HEK293T (cell line): ENCODE measurements at regions not wholly inside any gene's neighbourhood (a gene's known extent, or its start where the extent isn't known, plus 50 kb on each side); places are given as distances from the start of the nearest gene placed in this dataset.
A peak's percentile ranks its signal among the peaks of the same experiment; 100 is the strongest.

Source experiments
- CTCF ChIA-PET: fragments of 350-600 bp; formaldehyde crosslinking; extraction: SDS; loops from one replicate; lab custom pipeline; 2021; ENCODE audit warnings: antibody characterized with exemption, inconsistent platforms; lab: Yijun Ruan, JAX
- POLR2A ChIA-PET: fragments of 350-600 bp; formaldehyde crosslinking; extraction: SDS; loops from one replicate; lab custom pipeline; 2020; ENCODE audit warnings: antibody characterized with exemption, inconsistent platforms; lab: Yijun Ruan, JAX
- DNase-seq: peaks from one replicate; pipeline ENCODE4 v3.0.0; 2012; ENCODE audit warnings: mixed read lengths; ENCODE audit errors: extremely low spot score
- ARNT ChIP-seq: fragments of 450-650 bp; IDR thresholded peaks from 2 replicates; pipeline ENCODE4 v1.6.1; 2017; ENCODE audit warnings: mild to moderate bottlenecking
- BHLHE40 ChIP-seq: fragments of 450-650 bp; IDR thresholded peaks from 2 replicates; pipeline ENCODE4 v1.6.1; 2016; ENCODE audit warnings: mild to moderate bottlenecking, moderate library complexity, borderline replicate concordance
- CTBP1 ChIP-seq: fragments of 450-650 bp; IDR thresholded peaks from 2 replicates; pipeline ENCODE4 v1.6.1; 2016; ENCODE audit warnings: borderline replicate concordance
- ELF4 ChIP-seq: fragments of 450-650 bp; IDR thresholded peaks from 2 replicates; pipeline ENCODE4 v1.6.1; 2017; ENCODE audit warnings: antibody characterized with exemption
- FOXA1 ChIP-seq: fragments of 450-650 bp; IDR thresholded peaks from 2 replicates; pipeline ENCODE4 v1.6.1; 2016; ENCODE audit warnings: mild to moderate bottlenecking
- FOXK2 ChIP-seq: fragments of 450-650 bp; IDR thresholded peaks from 2 replicates; pipeline ENCODE4 v1.6.1; 2016; ENCODE audit warnings: mild to moderate bottlenecking
- FOXM1 ChIP-seq: fragments of 450-650 bp; IDR thresholded peaks from 2 replicates; pipeline ENCODE4 v1.6.1; 2017; ENCODE audit warnings: mild to moderate bottlenecking, borderline replicate concordance
- HDGF ChIP-seq: fragments of 450-650 bp; IDR thresholded peaks from 2 replicates; pipeline ENCODE4 v1.6.1; 2017; ENCODE audit warnings: antibody characterized with exemption, borderline replicate concordance
- L3MBTL2 ChIP-seq: fragments of 450-650 bp; conservative IDR thresholded peaks from 2 replicates; pipeline ENCODE4 v1.6.1; 2016; ENCODE audit warnings: mild to moderate bottlenecking
- LEF1 ChIP-seq: fragments of 450-650 bp; IDR thresholded peaks from 2 replicates; pipeline ENCODE4 v1.6.1; 2017; ENCODE audit warnings: mild to moderate bottlenecking, borderline replicate concordance
- NFRKB ChIP-seq: fragments of 450-650 bp; IDR thresholded peaks from 2 replicates; pipeline ENCODE4 v1.6.1; 2016; ENCODE audit warnings: mild to moderate bottlenecking, moderate library complexity
- SP1 ChIP-seq: fragments of 450-650 bp; IDR thresholded peaks from 2 replicates; pipeline ENCODE4 v1.6.1; 2017
- SUZ12 ChIP-seq: fragments of 450-650 bp; IDR thresholded peaks from 2 replicates; pipeline ENCODE4 v1.6.1; 2016; ENCODE audit warnings: mild to moderate bottlenecking
- TARDBP ChIP-seq: fragments of 450-650 bp; IDR thresholded peaks from 2 replicates; pipeline ENCODE4 v1.6.1; 2016
- ZNF384 ChIP-seq: fragments of 450-650 bp; IDR thresholded peaks from 2 replicates; pipeline ENCODE4 v1.6.1; 2016
- TF ChIP-seq, protein P1 (sequence below): fragments of 450-650 bp; IDR thresholded peaks from 2 replicates; pipeline ENCODE4 v1.6.1; 2016

- DNase-seq = peak; percentile 10
- TF ChIP-seq TARDBP = no peak
- TF ChIP-seq LEF1 = no peak
- TF ChIP-seq FOXA1 = no peak
- ChIA-PET CTCF (interaction anchor here (0.6 to 1.3 kb wide), 13 partner anchors 19 to 1276 kb away, joined by 3 to 6 read pairs (median 3); partner anchors contain the start of gene STAC), POLR2A (no interaction called here)
These were observed 326.6 kb downstream of the ARPP21 start for GRCh38 chr3:35965908-35966307.

DNA sequence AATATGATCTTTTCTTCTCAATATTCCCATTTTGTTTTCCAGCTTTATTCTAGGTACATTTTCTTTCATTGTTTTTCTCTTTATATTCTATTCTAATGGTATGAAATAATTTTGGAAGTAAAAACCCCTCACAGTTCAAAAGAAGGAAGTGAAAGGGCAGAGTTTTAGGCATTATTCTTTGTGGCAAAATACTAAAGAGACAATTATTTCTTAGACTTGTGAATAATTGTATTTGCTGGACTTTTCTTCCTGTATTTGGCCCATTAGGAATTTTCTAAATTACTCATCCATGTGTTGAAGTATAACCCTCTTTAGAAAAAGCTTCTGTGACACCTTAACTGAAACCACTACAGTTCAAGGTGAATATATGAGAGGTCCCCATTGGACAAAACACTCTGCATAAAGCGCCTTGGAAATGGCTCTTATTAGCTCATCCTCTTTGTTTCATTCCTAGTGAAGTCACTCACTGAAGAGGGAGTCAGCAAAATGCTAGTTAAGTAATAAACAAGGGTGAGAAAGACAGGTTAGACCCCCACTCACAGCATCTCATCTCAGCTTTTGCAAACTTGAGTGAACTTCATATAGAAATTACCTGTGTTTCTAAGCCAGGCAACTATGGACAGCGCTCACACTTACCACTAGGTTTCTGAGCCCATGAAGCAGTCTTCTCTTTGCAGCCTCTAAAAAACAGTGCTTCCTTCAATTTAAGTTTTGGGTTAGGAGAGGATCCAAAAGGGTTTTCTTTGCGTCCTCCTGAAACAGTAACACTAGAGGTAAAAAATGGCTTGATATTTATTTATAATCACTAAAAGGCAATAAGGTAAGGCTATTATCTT, 327.5 kb downstream of the ARPP21 start:
- ChIA-PET POLR2A (no interaction called here), CTCF (interaction anchor here (0.7 to 1.3 kb wide), 6 partner anchors 59 to 1275 kb away, joined by 3 to 4 read pairs (median 3); no protein-coding TSS in a partner anchor)
- no peak for DNase-seq
- TF ChIP-seq FOXA1 = no peak
- TF ChIP-seq L3MBTL2 = no peak
- TF ChIP-seq ZNF384 = no peak
- TF ChIP-seq, protein P1, sequence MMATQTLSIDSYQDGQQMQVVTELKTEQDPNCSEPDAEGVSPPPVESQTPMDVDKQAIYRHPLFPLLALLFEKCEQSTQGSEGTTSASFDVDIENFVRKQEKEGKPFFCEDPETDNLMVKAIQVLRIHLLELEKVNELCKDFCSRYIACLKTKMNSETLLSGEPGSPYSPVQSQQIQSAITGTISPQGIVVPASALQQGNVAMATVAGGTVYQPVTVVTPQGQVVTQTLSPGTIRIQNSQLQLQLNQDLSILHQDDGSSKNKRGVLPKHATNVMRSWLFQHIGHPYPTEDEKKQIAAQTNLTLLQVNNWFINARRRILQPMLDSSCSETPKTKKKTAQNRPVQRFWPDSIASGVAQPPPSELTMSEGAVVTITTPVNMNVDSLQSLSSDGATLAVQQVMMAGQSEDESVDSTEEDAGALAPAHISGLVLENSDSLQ = no peak
- no peak for TF ChIP-seq FOXM1
- TF ChIP-seq ELF4 = no peak
- no peak for TF ChIP-seq HDGF
- no peak for TF ChIP-seq BHLHE40
- TF ChIP-seq SUZ12 = no peak
- no peak for TF ChIP-seq ARNT

DNA sequence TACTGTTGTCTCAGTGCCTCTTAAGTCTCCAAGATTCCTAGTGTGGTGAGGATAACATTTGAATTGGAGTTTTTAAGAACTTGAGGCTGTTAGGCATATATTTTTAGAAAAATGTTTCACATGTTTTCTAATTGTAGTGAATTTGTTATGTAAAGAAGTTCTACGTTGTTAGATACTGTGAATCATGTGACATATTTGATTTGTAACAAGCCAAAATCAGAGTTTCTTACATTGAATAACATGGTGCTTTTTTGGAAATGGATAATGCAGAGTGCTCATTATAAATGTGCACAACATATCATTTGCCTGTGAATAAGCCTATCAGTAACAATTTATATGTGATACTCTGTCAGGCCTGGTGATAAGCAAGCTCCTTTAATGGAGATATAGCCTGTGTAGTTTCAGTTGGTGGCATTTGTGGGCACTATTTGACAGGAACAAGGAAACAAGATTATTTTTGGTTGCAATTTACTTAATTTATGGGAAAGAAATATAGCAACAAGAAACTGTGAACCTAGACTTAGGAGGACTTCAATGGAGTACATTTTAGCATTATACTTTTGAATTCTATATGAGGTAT, 328.8 kb downstream of the ARPP21 start:
- CTCF ChIA-PET = no interaction called here

DNA sequence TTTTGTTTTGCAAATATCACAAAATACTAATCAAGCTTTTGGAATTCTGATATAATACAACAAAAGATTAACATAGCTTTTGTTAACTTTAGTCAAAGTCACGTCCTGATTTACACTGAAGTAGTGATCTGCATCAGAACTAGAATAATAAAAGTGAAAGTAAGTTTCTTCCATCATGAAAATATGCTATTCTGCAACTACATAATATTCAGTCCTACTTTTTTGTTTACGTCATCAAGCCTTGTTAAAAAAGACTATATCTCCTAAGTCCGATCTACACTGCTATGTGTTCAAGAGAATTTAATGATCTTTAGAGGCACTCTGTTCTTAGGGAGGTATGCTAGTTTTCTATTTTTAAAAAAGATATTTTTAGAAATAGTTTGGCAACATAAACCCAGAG, 330.1 kb downstream of the ARPP21 start:
- CTCF ChIA-PET = no interaction called here
- no peak for TF ChIP-seq FOXM1
- no peak for TF ChIP-seq HDGF
- no peak for TF ChIP-seq CTBP1
- TF ChIP-seq NFRKB = no peak
- TF ChIP-seq SUZ12 = no peak
- POLR2A ChIA-PET = no interaction called here
- DNase-seq = no peak

More for the DNA sequence above, 328.8 kb downstream of the ARPP21 start:
- POLR2A ChIA-PET = no interaction called here
- no peak for DNase-seq
- TF ChIP-seq LEF1 (no peak), NFRKB (no peak), BHLHE40 (no peak), FOXM1 (no peak), SUZ12 (no peak), TARDBP (no peak), ELF4 (no peak), FOXK2 (no peak)
- TF ChIP-seq, protein P1 = no peak

DNA sequence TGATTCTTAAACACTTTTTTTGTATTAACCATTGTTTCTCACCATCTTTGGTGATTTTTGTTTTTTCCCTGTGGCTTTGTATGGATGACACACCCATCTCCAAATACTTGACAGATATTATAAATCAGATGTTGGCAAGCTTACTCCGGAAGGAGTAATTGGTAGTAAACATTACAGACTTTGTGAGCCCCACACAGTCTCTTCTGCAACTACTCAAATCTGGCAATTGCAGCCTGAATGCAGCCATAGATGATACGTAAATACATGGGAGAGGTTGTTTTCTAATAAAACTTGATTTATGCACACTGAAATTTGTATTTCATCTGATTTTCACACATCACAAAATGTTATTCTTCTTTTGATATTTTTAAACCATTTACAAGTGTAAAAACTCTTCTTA, 331.5 kb downstream of the ARPP21 start:
- ChIA-PET CTCF (no interaction called here), POLR2A (no interaction called here)
- TF ChIP-seq NFRKB (no peak), HDGF (no peak), L3MBTL2 (no peak), TARDBP (no peak), ZNF384 (no peak), FOXM1 (no peak), ELF4 (no peak), CTBP1 (no peak), BHLHE40 (no peak), LEF1 (no peak), ARNT (no peak)
- TF ChIP-seq, protein P1 = no peak
- no peak for DNase-seq

- ChIA-PET POLR2A (no interaction called here), CTCF (no interaction called here)
- DNase-seq = no peak
- no peak for TF ChIP-seq ELF4
- no peak for TF ChIP-seq FOXK2
- no peak for TF ChIP-seq FOXA1
- no peak for TF ChIP-seq SP1
- no peak for TF ChIP-seq FOXM1
- no peak for TF ChIP-seq ZNF384
- no peak for TF ChIP-seq BHLHE40
- TF ChIP-seq TARDBP = no peak
- no peak for TF ChIP-seq HDGF
- TF ChIP-seq CTBP1 = no peak
- no peak for TF ChIP-seq NFRKB
These were observed 332.4 kb downstream of the ARPP21 start for GRCh38 chr3:35971686-35972085.
